HT-29 (cell line): ENCODE measurements at regions not wholly inside any gene's neighbourhood (a gene's known extent, or its start where the extent isn't known, plus 50 kb on each side); places are given as distances from the start of the nearest gene placed in this dataset.
"Not testable (repeated sequence)": the region's sequence is repeated elsewhere in the genome, so short reads cannot be mapped to it uniquely, and the experiment has no call there.

Experiments used
- DNase-seq: peaks from one replicate; pipeline ENCODE4 v3.0.0-alpha.2; 2015; ENCODE audit warnings: low spot score

- DNase-seq, result no peak
These were observed 150.0 kb upstream of the AHI1 start for GRCh38 chr6:135647521-135647920.

- DNase-seq, result no peak
These were observed 154.6 kb upstream of the AHI1 start for GRCh38 chr6:135651964-135652755.

- no peak for DNase-seq
These were observed 157.5 kb upstream of the AHI1 start for GRCh38 chr6:135655055-135655454.

- DNase-seq, result no peak
These were observed 159.7 kb upstream of the AHI1 start for GRCh38 chr6:135657207-135657606.

GRCh38 chr6:135658481-135658880 lies 160.9 kb upstream of the AHI1 start:
- DNase-seq, result no peak

- no peak for DNase-seq
These were observed 161.4 kb upstream of the AHI1 start for GRCh38 chr6:135658916-135659315.

- DNase-seq, result no peak
These were observed 167.0 kb upstream of the AHI1 start for GRCh38 chr6:135664527-135664926.

- DNase-seq, result no peak
These were observed 168.4 kb upstream of the AHI1 start for GRCh38 chr6:135665935-135666334.

GRCh38 chr6:135667691-135668455 lies 170.3 kb upstream of the AHI1 start:
- no peak for DNase-seq

- DNase-seq, result no peak
These were observed 174.7 kb upstream of the AHI1 start for GRCh38 chr6:135672256-135672655.

GRCh38 chr6:135673501-135674309 lies 176.2 kb upstream of the AHI1 start:
- DNase-seq, result no peak

GRCh38 chr6:135675026-135675425 lies 176.5 kb upstream of the PDE7B start:
- DNase-seq, result no peak

GRCh38 chr6:135675862-135676261 lies 175.6 kb upstream of the PDE7B start:
- peak; percentile 81 for DNase-seq

- no peak for DNase-seq
These were observed 170.3 kb upstream of the PDE7B start for GRCh38 chr6:135680964-135681913.

- no peak for DNase-seq
These were observed 164.7 kb upstream of the PDE7B start for GRCh38 chr6:135686784-135687301.

- DNase-seq, result not testable (repeated sequence)
These were observed 163.0 kb upstream of the PDE7B start for GRCh38 chr6:135688476-135688875.

GRCh38 chr6:135692426-135692825 lies 159.1 kb upstream of the PDE7B start:
- DNase-seq, result no peak

GRCh38 chr6:135693811-135694370 lies 157.6 kb upstream of the PDE7B start:
- DNase-seq, result no peak

GRCh38 chr6:135699705-135700104 lies 151.8 kb upstream of the PDE7B start:
- no peak for DNase-seq

- DNase-seq, result no peak
These were observed 150.1 kb upstream of the PDE7B start for GRCh38 chr6:135701426-135701825.
